ENCODE measurements at regions not wholly inside any gene's neighbourhood (a gene's known extent, or its start where the extent isn't known, plus 50 kb on each side); places are given as distances from the start of the nearest gene placed in this dataset.

- DNase-seq (ENCODE audit: low spot score) (no peak), ATAC-seq (no peak)
Measured at GRCh38 chr15:69624155-69624520, 171.5 kb downstream of the RPLP1 start.

GRCh38 chr15:69624816-69625215 lies 172.2 kb downstream of the RPLP1 start:
- no peak for DNase-seq (ENCODE audit: low spot score)
- no peak for ATAC-seq

- ATAC-seq (no peak), DNase-seq (ENCODE audit: low spot score) (no peak)
Measured at GRCh38 chr15:69625328-69625727, 172.7 kb downstream of the RPLP1 start.

- ATAC-seq (peak; percentile 33), DNase-seq (ENCODE audit: low spot score) (no peak)
Measured at GRCh38 chr15:69626095-69627066, 173.8 kb downstream of the RPLP1 start.

GRCh38 chr15:69627548-69628158 lies 175.0 kb downstream of the RPLP1 start:
- DNase-seq (ENCODE audit: low spot score): peak; percentile 86
- peak; percentile 91 for ATAC-seq

GRCh38 chr15:69628256-69629093 lies 175.9 kb downstream of the RPLP1 start:
- DNase-seq (ENCODE audit: low spot score) (no peak), ATAC-seq (peak; percentile 55)

GRCh38 chr15:69629631-69630161 lies 177.1 kb downstream of the RPLP1 start:
- DNase-seq (ENCODE audit: low spot score) (no peak), ATAC-seq (no peak)

- DNase-seq (ENCODE audit: low spot score) (no peak), ATAC-seq (no peak)
Measured at GRCh38 chr15:69631005-69631404, 178.4 kb downstream of the RPLP1 start.

GRCh38 chr15:69631978-69632377 lies 179.4 kb downstream of the RPLP1 start:
- DNase-seq (ENCODE audit: low spot score) (no peak), ATAC-seq (no peak)

GRCh38 chr15:69634860-69635259 lies 182.2 kb downstream of the RPLP1 start:
- ATAC-seq: no peak
- DNase-seq (ENCODE audit: low spot score): no peak

- no peak for DNase-seq (ENCODE audit: low spot score)
- ATAC-seq: no peak
Measured at GRCh38 chr15:69636169-69636915, 183.7 kb downstream of the RPLP1 start.

GRCh38 chr15:69637818-69638217 lies 185.2 kb downstream of the RPLP1 start:
- DNase-seq (ENCODE audit: low spot score): peak; percentile 5
- ATAC-seq: no peak

- DNase-seq (ENCODE audit: low spot score): peak; percentile 23
- ATAC-seq: no peak
Measured at GRCh38 chr15:69643476-69643875, 190.9 kb downstream of the RPLP1 start.

- DNase-seq (ENCODE audit: low spot score): no peak
- ATAC-seq: no peak
Measured at GRCh38 chr15:69643971-69644370, 191.4 kb downstream of the RPLP1 start.

- DNase-seq (ENCODE audit: low spot score) (no peak), ATAC-seq (no peak)
Measured at GRCh38 chr15:69644876-69645275, 192.3 kb downstream of the RPLP1 start.

- DNase-seq (ENCODE audit: low spot score): peak; percentile 8
- ATAC-seq: no peak
Measured at GRCh38 chr15:69647142-69647513, 194.5 kb downstream of the RPLP1 start.

GRCh38 chr15:69648212-69648611 lies 195.6 kb downstream of the RPLP1 start:
- no peak for ATAC-seq
- peak; percentile 21 for DNase-seq (ENCODE audit: low spot score)

GRCh38 chr15:69648775-69649735 lies 196.4 kb downstream of the RPLP1 start:
- ATAC-seq (no peak), DNase-seq (ENCODE audit: low spot score) (peak; percentile 22)

- DNase-seq (ENCODE audit: low spot score): no peak
- no peak for ATAC-seq
Measured at GRCh38 chr15:69652293-69652692, 199.7 kb downstream of the RPLP1 start.

Measured in left lobe of liver (tissue), 2 donors.